Neural cell (in vitro differentiated cells): ENCODE measurements at regions not wholly inside any gene's neighbourhood (a gene's known extent, or its start where the extent isn't known, plus 50 kb on each side); places are given as distances from the start of the nearest gene placed in this dataset.

ENCODE experiments used
- H2AFZ ChIP-seq: fragments of 200-600, 300-800 bp; sonication (generic), shearing (Covaris generic); 2 replicates; pipeline ENCODE4 v1.6.0; 2014; ENCODE audit warnings: low read depth, mild to moderate bottlenecking, antibody characterized with exemption, low read length, moderate library complexity
- H3F3A ChIP-seq: fragments of 200-600 bp; shearing (Covaris generic); 2 replicates; pipeline ENCODE4 v1.6.1; 2016; ENCODE audit warnings: mild to moderate bottlenecking, moderate library complexity, mixed read lengths, antibody characterized with exemption, low read length; ENCODE audit not compliant: insufficient read depth, poor library complexity, severe bottlenecking
- H3K27ac ChIP-seq: fragments of 200-600, 300-800 bp; sonication (generic), shearing (Covaris generic); 2 replicates; pipeline ENCODE4 v1.5.1; 2014; ENCODE audit warnings: mild to moderate bottlenecking, low read length, moderate library complexity
- H3K27me3 ChIP-seq: fragments of 300-800, 200-600 bp; sonication (generic), shearing (Covaris generic); 2 replicates; pipeline ENCODE4 v1.6.0; 2014; ENCODE audit warnings: mild to moderate bottlenecking, low read depth, low read length, moderate library complexity; ENCODE audit not compliant: insufficient read depth
- H3K36me3 ChIP-seq: fragments of 300-800, 200-600 bp; sonication (generic), shearing (Covaris generic); 2 replicates; pipeline ENCODE4 v1.5.1; 2014; ENCODE audit warnings: mild to moderate bottlenecking, antibody characterized with exemption, low read length, moderate library complexity; ENCODE audit not compliant: insufficient read depth
- H3K4me2 ChIP-seq: fragments of 300-800, 200-600 bp; sonication (generic), shearing (Covaris generic); 2 replicates; pipeline ENCODE4 v1.6.0; 2014; ENCODE audit warnings: mild to moderate bottlenecking, low read length
- H3K4me3 ChIP-seq: fragments of 300-800, 200-600 bp; sonication (generic), shearing (Covaris generic); 2 replicates; pipeline ENCODE4 v1.5.1; 2014; ENCODE audit warnings: mild to moderate bottlenecking, low read length, moderate library complexity
- H3K79me2 ChIP-seq: fragments of 200-600 bp; shearing (Covaris generic); replicated peaks from 2 replicates; pipeline ENCODE4 v1.6.0; 2014; ENCODE audit warnings: mild to moderate bottlenecking, low read length, moderate library complexity; ENCODE audit not compliant: insufficient read depth
- H3K9ac ChIP-seq: fragments of 300-800, 200-600 bp; sonication (generic), shearing (Covaris generic); 2 replicates; pipeline ENCODE4 v1.6.1; 2016; ENCODE audit warnings: mild to moderate bottlenecking, low read length, mixed read lengths
- H3K9me2 ChIP-seq: fragments of 200-600 bp; shearing (Covaris generic); 2 replicates; pipeline ENCODE4 v1.6.1; 2016; ENCODE audit warnings: mild to moderate bottlenecking, low read length, mixed read lengths; ENCODE audit not compliant: insufficient read depth
- H3K9me3 ChIP-seq: fragments of 200-600, 300-800 bp; sonication (generic), shearing (Covaris generic); 2 replicates; pipeline ENCODE4 v1.6.1; 2016; ENCODE audit warnings: mild to moderate bottlenecking, mixed run types, low read length, moderate library complexity, mixed read lengths
- H4K20me1 ChIP-seq: fragments of 200-600 bp; shearing (Covaris generic); 2 replicates; pipeline ENCODE4 v1.6.1; 2016; ENCODE audit warnings: mild to moderate bottlenecking, mixed run types; ENCODE audit not compliant: insufficient read depth
- EP300 ChIP-seq: fragments of 450-650 bp; conservative IDR thresholded peaks from 2 replicates; pipeline ENCODE4 v1.6.1; 2014; ENCODE audit warnings: antibody characterized with exemption, mild to moderate bottlenecking, moderate library complexity; ENCODE audit not compliant: poor library complexity, severe bottlenecking
- EZH2 ChIP-seq: fragments of 200-600, 300-800 bp; shearing (Covaris generic), sonication (generic); IDR thresholded peaks from 2 replicates; pipeline ENCODE4 v1.6.1; 2014; ENCODE audit warnings: antibody characterized with exemption, low read length, borderline replicate concordance, mild to moderate bottlenecking; ENCODE audit not compliant: insufficient read depth, poor library complexity, severe bottlenecking
- MXI1 ChIP-seq: fragments of 450-650 bp; conservative IDR thresholded peaks from 2 replicates; pipeline ENCODE4 v1.6.1; 2014; ENCODE audit warnings: antibody characterized with exemption, mild to moderate bottlenecking; ENCODE audit not compliant: poor library complexity, severe bottlenecking
- POLR2AphosphoS5 ChIP-seq: IDR thresholded peaks from 2 replicates; pipeline ENCODE4 v1.6.1; 2012
- RAD21 ChIP-seq: fragments of 450-650 bp; conservative IDR thresholded peaks from 2 replicates; pipeline ENCODE4 v1.6.1; 2014; ENCODE audit warnings: antibody characterized with exemption, mild to moderate bottlenecking, moderate library complexity
- REST ChIP-seq: IDR thresholded peaks from 2 replicates; pipeline ENCODE4 v1.6.1; 2012; ENCODE audit warnings: borderline replicate concordance
- SMC3 ChIP-seq: fragments of 450-650 bp; conservative IDR thresholded peaks from 2 replicates; pipeline ENCODE4 v1.6.1; 2014; ENCODE audit warnings: antibody characterized with exemption, mild to moderate bottlenecking, moderate library complexity; ENCODE audit not compliant: poor library complexity
- TAF1 ChIP-seq: IDR thresholded peaks from 2 replicates; pipeline ENCODE4 v1.6.1; 2012; ENCODE audit warnings: low read depth
- TF ChIP-seq, protein P1 (sequence below): fragments of 450-650 bp; IDR thresholded peaks from 2 replicates; pipeline ENCODE4 v1.5.1; 2014; ENCODE audit warnings: antibody characterized with exemption, mild to moderate bottlenecking, moderate library complexity; ENCODE audit not compliant: poor library complexity, severe bottlenecking

- no peaks in the 10 kb centered on the region for H3K79me2 ChIP-seq
- H3K36me3 ChIP-seq, result no peaks in the 10 kb centered on the region
- no peaks in the 10 kb centered on the region for H3K9me2 ChIP-seq
- TF ChIP-seq, protein P1, sequence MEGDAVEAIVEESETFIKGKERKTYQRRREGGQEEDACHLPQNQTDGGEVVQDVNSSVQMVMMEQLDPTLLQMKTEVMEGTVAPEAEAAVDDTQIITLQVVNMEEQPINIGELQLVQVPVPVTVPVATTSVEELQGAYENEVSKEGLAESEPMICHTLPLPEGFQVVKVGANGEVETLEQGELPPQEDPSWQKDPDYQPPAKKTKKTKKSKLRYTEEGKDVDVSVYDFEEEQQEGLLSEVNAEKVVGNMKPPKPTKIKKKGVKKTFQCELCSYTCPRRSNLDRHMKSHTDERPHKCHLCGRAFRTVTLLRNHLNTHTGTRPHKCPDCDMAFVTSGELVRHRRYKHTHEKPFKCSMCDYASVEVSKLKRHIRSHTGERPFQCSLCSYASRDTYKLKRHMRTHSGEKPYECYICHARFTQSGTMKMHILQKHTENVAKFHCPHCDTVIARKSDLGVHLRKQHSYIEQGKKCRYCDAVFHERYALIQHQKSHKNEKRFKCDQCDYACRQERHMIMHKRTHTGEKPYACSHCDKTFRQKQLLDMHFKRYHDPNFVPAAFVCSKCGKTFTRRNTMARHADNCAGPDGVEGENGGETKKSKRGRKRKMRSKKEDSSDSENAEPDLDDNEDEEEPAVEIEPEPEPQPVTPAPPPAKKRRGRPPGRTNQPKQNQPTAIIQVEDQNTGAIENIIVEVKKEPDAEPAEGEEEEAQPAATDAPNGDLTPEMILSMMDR, result no peak
- no peak for TF ChIP-seq TAF1
- no peak for TF ChIP-seq POLR2AphosphoS5
- no peak for TF ChIP-seq SMC3
- no peak for TF ChIP-seq RAD21
- TF ChIP-seq REST, result no peak
- no peak for TF ChIP-seq EZH2
- TF ChIP-seq MXI1, result no peak
- no peak for TF ChIP-seq EP300
- H3K9ac ChIP-seq, result no peak overlapping the region
- no peak overlapping the region for H3K27ac ChIP-seq
- H3K9me3 ChIP-seq, result no peaks in the 10 kb centered on the region
- no peaks in the 10 kb centered on the region for H4K20me1 ChIP-seq
- no peak overlapping the region for H2AFZ ChIP-seq
- no peaks in the 10 kb centered on the region for H3K27me3 ChIP-seq
- no peaks in the 10 kb centered on the region for H3F3A ChIP-seq
- no peak overlapping the region for H3K4me3 ChIP-seq
- no peak overlapping the region for H3K4me2 ChIP-seq
These were observed 100.4 kb upstream of the IRX2 start for GRCh38 chr5:2851895-2852294.

DNA sequence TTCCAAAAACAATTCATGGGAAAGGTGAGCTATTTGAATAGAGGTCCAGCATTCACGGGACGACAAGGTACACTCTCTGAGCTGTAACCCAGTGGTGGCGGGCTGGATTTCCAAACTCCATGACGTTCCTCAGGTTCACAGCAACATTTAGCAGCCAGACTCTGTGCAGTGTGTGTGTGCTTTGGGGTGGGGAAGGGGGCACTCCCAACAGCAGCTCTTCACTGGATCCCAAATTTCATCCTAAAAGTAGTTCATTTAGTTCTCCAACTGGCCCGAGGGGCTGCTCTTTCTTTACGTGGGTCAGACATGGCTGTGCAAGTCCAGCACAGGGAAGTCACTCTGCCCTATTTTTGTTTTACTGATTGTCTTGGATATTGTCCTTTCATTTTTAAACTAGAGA, 98.0 kb upstream of the IRX2 start:
- no peaks in the 10 kb centered on the region for H3K79me2 ChIP-seq
- no peak overlapping the region for H3K4me3 ChIP-seq
- H3K9me2 ChIP-seq, result no peaks in the 10 kb centered on the region
- H2AFZ ChIP-seq, result no peak overlapping the region
- TF ChIP-seq REST (no peak), SMC3 (no peak), EP300 (no peak)
- no peak overlapping the region for H3K4me2 ChIP-seq
- H3K27ac ChIP-seq, result no peak overlapping the region
- H3F3A ChIP-seq, result no peaks in the 10 kb centered on the region
- H3K27me3 ChIP-seq, result no peaks in the 10 kb centered on the region
- H3K36me3 ChIP-seq, result no peaks in the 10 kb centered on the region
- no peak overlapping the region for H3K9ac ChIP-seq
- H4K20me1 ChIP-seq, result no peaks in the 10 kb centered on the region
- no peaks in the 10 kb centered on the region for H3K9me3 ChIP-seq
